Suprapubic skin (tissue), 4 donors: ENCODE measurements at regions not wholly inside any gene's neighbourhood (a gene's known extent, or its start where the extent isn't known, plus 50 kb on each side); places are given as distances from the start of the nearest gene placed in this dataset.

Experiments
- DNase-seq, 2 donors: peaks; one replicate each; pipeline ENCODE4 v3.0.0-alpha.2; 2019; ENCODE audit warnings: low spot score in 2 of 2
- H3K27ac ChIP-seq: fragments of 200-600 bp; sonication (generic); one replicate; pipeline ENCODE4 v1.5.1; 2019
- H3K27me3 ChIP-seq: fragments of 200-600 bp; sonication (generic); one replicate; pipeline ENCODE4 v1.5.1; 2019
- H3K36me3 ChIP-seq: fragments of 200-600 bp; sonication (generic); one replicate; pipeline ENCODE4 v1.5.1; 2019
- H3K4me1 ChIP-seq: fragments of 200-600 bp; sonication (generic); one replicate; pipeline ENCODE4 v1.5.1; 2019
- H3K4me3 ChIP-seq: fragments of 200-600 bp; sonication (generic); one replicate; pipeline ENCODE4 v1.5.1; 2019; ENCODE audit warnings: mild to moderate bottlenecking
- H3K9me3 ChIP-seq: fragments of 200-600 bp; sonication (generic); one replicate; pipeline ENCODE4 v1.5.1; 2019
- EP300 ChIP-seq: sonication (generic); formaldehyde crosslinking; IDR thresholded peaks from one replicate; pipeline ENCODE4 v1.6.1; 2017; ENCODE audit warnings: antibody characterized with exemption
- POLR2A ChIP-seq, 2 donors: fragments of 450-650 bp; IDR thresholded peaks; one replicate each; pipeline ENCODE4 v1.6.1; 2017; ENCODE audit warnings: antibody characterized with exemption in 2 of 2, mild to moderate bottlenecking in 2 of 2, moderate library complexity in 2 of 2
- POLR2AphosphoS5 ChIP-seq, 3 donors: sonication (generic); formaldehyde crosslinking; IDR thresholded peaks; one replicate each; pipeline ENCODE4 v1.6.1; 2017; ENCODE audit warnings: antibody characterized with exemption in 3 of 3
- WGBS: methylation state at CpG from one replicate; pipeline ENCODE4 v1.1.5; 2018; 5-methylcytosine and 5-hydroxymethylcytosine counted together
- TF ChIP-seq, protein P1 (sequence below), 2 donors: fragments of 200-600 bp in 1 of 2; fragments of 450-650 bp in 1 of 2; sonication (generic) in 1 of 2; IDR thresholded peaks; one replicate each; pipeline ENCODE4 v1.5.1; 2016 to 2019; ENCODE audit warnings: antibody characterized with exemption in 2 of 2, mild to moderate bottlenecking in 1 of 2, moderate library complexity in 1 of 2

DNA sequence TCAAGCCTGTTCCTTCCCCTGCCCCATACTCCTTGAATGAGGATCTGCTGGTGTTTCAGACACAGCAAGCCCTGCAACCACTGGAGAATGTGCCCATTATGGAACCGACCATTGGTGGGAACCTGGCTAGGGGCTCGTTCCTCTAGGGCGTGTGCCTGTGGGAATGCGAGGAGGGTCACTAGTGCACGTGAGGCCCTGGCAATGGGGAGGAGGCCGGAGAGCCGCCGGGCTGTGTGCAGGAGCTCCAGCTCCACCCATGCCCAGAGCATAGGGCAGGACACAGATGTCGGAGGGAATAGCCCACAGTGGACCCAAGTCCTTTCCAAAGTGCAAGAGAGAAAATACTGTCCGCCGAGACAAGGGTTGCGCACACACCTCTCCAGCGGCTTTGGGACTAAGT, 99.3 kb downstream of the ERMARD start:
- WGBS: 93% methylated on average over 13 of the region's 13 CpGs
- H3K4me1 ChIP-seq: peaks cover 15% of the 10 kb centered on the region
- TF ChIP-seq POLR2A (IDR thresholded peaks at IDR 0.05): no peak
- no peak for TF ChIP-seq POLR2AphosphoS5 (IDR thresholded peaks at IDR 0.05)
- no peak for TF ChIP-seq EP300
- TF ChIP-seq, protein P1, sequence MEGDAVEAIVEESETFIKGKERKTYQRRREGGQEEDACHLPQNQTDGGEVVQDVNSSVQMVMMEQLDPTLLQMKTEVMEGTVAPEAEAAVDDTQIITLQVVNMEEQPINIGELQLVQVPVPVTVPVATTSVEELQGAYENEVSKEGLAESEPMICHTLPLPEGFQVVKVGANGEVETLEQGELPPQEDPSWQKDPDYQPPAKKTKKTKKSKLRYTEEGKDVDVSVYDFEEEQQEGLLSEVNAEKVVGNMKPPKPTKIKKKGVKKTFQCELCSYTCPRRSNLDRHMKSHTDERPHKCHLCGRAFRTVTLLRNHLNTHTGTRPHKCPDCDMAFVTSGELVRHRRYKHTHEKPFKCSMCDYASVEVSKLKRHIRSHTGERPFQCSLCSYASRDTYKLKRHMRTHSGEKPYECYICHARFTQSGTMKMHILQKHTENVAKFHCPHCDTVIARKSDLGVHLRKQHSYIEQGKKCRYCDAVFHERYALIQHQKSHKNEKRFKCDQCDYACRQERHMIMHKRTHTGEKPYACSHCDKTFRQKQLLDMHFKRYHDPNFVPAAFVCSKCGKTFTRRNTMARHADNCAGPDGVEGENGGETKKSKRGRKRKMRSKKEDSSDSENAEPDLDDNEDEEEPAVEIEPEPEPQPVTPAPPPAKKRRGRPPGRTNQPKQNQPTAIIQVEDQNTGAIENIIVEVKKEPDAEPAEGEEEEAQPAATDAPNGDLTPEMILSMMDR (IDR thresholded peaks at IDR 0.05): no peak
- H3K9me3 ChIP-seq: no peaks in the 10 kb centered on the region
- no peaks in the 10 kb centered on the region for H3K36me3 ChIP-seq
- H3K4me3 ChIP-seq: no peak overlapping the region
- H3K27ac ChIP-seq: no peak overlapping the region
- H3K27me3 ChIP-seq: peaks cover 8% of the 10 kb centered on the region
- no peak for DNase-seq

DNA sequence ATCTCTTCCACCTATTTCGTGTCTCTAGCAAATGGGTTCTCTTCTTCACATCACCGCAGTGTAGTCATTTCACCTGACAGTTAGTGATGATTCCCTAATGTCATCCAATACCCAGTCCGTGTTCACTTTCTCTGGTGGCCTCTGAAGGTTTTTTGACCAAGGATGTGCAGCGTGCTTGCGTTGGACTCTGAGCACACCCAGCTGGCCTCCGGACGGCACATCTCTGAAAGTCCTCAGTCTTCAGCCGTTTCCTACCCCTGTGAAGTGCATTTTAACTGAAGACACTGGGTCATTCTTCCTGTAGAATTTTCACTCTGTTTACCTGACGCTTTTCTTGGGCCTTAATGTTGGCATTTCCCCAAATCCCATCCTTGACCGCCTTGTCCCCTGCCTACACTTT, 98.7 kb downstream of the ERMARD start:
- no peaks in the 10 kb centered on the region for H3K36me3 ChIP-seq
- peaks cover 15% of the 10 kb centered on the region for H3K4me1 ChIP-seq
- TF ChIP-seq POLR2AphosphoS5 (IDR thresholded peaks at IDR 0.05) (no peak), EP300 (no peak), POLR2A (IDR thresholded peaks at IDR 0.05) (no peak)
- TF ChIP-seq, protein P1 (IDR thresholded peaks at IDR 0.05): no peak
- DNase-seq: no peak
- no peak overlapping the region for H3K4me3 ChIP-seq
- no peak overlapping the region for H3K27ac ChIP-seq
- 88% methylated on average over 10 of the region's 10 CpGs for WGBS
- H3K27me3 ChIP-seq: peaks cover 14% of the 10 kb centered on the region
- no peaks in the 10 kb centered on the region for H3K9me3 ChIP-seq

DNA sequence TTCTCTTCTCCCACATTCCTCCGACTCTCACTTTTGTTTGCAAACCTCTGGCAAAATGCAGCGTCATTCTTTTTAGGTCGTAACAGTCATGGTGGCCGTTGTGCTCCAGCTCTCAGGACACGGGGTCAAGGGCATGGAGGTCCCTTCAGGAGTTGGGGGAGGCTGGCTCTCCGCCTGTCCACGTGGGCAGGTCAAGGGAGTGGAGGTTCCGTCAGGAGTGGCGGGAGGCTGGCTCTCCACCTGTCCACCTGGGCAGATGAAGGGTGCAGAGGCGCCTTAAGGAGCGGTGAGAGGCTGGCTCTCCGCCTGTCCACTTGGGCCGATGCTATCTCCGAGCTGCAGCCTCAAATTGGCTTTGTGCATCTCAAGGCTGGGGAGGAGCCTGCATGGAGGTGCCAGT, 98.0 kb downstream of the ERMARD start:
- Histone ChIP-seq H3K4me3 (no peak overlapping the region), H3K9me3 (no peaks in the 10 kb centered on the region), H3K36me3 (no peaks in the 10 kb centered on the region), H3K27ac (no peak overlapping the region), H3K4me1 (peaks cover 15% of the 10 kb centered on the region), H3K27me3 (peaks cover 18% of the 10 kb centered on the region)
- WGBS: 88% methylated on average over 14 of the region's 14 CpGs
- TF ChIP-seq POLR2AphosphoS5 (IDR thresholded peaks at IDR 0.05): no peak
- TF ChIP-seq, protein P1 (IDR thresholded peaks at IDR 0.05): no peak
- TF ChIP-seq POLR2A (IDR thresholded peaks at IDR 0.05): no peak
- no peak for TF ChIP-seq EP300
- peak in 1 of 2 donors; percentile 71 for DNase-seq

DNA sequence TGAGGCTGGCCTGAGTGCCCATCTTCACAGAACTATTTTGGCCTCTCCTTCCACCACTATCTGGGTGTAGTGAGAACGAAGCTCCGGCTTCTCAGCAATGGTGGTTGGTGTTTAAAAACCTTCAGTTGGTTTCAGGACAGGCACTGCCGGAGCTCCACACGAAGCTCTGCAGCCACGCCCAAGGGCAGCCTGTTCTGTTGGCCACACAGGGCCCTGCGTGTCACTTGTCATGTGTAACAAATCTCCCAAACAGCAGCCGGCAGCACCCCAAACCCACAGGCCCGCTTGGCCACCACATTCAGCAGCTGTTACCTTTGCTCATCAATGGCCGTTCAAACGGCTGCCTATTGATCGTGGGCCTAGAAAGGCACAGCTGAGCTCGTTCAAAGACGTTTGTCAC, 97.5 kb downstream of the ERMARD start:
- WGBS: 94% methylated on average over 13 of the region's 13 CpGs
- H3K27ac ChIP-seq: no peak overlapping the region
- H3K9me3 ChIP-seq: no peaks in the 10 kb centered on the region
- no peak for DNase-seq
- H3K27me3 ChIP-seq: peaks cover 18% of the 10 kb centered on the region
- H3K36me3 ChIP-seq: no peaks in the 10 kb centered on the region
- no peak overlapping the region for H3K4me3 ChIP-seq
- H3K4me1 ChIP-seq: peaks cover 15% of the 10 kb centered on the region
- TF ChIP-seq, protein P1 (IDR thresholded peaks at IDR 0.05): no peak
- TF ChIP-seq POLR2AphosphoS5 (IDR thresholded peaks at IDR 0.05): no peak
- TF ChIP-seq POLR2A (IDR thresholded peaks at IDR 0.05): no peak
- TF ChIP-seq EP300: no peak

DNA sequence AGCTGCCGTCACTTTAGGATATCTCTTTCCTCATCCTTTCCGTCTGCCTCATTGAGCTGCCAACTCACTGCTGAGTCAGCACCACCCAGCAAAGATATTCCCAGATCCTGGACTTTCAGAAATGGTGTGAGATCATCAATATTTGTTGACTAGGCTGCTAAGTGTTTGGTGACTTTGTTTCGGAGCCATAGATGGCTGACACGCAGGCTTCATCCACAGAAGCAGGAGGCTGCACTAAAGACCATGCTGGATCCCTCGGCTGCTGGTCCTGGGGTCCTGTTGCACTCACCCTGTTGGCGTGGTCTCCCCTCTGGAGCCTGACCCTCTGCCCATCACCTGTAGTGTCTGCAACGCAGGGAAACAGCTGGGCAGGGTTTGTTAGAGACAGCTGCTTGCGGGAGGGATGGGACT, 96.5 kb downstream of the ERMARD start:
- Histone ChIP-seq H3K36me3 (no peaks in the 10 kb centered on the region), H3K27ac (no peak overlapping the region), H3K9me3 (no peaks in the 10 kb centered on the region), H3K4me1 (peaks cover 9% of the 10 kb centered on the region), H3K27me3 (peaks cover 23% of the 10 kb centered on the region), H3K4me3 (no peak overlapping the region)
- no peak for TF ChIP-seq POLR2AphosphoS5 (IDR thresholded peaks at IDR 0.05)
- TF ChIP-seq EP300: no peak
- TF ChIP-seq, protein P1 (IDR thresholded peaks at IDR 0.05): no peak
- no peak for TF ChIP-seq POLR2A (IDR thresholded peaks at IDR 0.05)
- peak in 1 of 2 donors; percentile 4 for DNase-seq
- WGBS: 87% methylated on average over 5 of the region's 8 CpGs
